ENCODE measurements at regions not wholly inside any gene's neighbourhood (a gene's known extent, or its start where the extent isn't known, plus 50 kb on each side); places are given as distances from the start of the nearest gene placed in this dataset.

DNA sequence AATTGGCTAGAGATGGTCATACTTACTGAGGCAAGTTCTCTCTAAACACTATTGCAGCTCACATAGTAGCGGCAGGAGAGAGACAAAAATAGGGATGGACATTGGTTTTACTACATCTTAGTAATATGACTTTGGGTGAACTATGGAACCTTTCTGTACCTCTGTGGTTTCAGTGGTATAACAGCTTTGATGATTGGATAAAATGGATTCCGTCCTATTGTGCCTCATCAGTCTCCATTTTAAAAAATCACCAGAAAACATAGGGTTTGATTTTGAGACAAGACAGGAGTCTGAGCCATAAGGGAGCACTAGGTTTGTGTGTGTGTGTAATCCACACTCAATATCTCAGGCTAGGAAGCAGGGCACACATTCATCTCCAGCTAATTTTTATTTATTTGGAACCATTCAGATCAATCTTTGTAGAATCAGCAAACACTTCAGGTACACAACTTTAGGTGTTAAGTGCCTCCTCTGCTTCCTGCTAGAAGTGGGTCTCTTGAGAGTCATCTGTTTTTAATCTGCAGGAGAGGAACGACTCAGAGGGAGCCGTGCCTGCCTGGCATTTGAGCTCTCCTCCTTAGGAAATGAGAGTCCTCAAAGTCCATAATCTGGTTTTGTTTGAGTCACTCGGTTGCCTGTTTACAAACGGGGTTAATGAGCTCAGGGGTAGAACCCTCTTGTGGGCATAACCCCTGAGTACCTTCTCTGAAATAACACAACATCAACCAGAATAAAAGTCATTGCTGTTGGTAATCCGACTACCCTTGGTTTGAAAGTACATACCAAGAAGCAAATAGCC is 238.5 kb upstream of the BOD1L1 start:
- no peak for TF ChIP-seq POLR2A (IDR thresholded peaks at IDR 0.05)
- TF ChIP-seq, protein P1, sequence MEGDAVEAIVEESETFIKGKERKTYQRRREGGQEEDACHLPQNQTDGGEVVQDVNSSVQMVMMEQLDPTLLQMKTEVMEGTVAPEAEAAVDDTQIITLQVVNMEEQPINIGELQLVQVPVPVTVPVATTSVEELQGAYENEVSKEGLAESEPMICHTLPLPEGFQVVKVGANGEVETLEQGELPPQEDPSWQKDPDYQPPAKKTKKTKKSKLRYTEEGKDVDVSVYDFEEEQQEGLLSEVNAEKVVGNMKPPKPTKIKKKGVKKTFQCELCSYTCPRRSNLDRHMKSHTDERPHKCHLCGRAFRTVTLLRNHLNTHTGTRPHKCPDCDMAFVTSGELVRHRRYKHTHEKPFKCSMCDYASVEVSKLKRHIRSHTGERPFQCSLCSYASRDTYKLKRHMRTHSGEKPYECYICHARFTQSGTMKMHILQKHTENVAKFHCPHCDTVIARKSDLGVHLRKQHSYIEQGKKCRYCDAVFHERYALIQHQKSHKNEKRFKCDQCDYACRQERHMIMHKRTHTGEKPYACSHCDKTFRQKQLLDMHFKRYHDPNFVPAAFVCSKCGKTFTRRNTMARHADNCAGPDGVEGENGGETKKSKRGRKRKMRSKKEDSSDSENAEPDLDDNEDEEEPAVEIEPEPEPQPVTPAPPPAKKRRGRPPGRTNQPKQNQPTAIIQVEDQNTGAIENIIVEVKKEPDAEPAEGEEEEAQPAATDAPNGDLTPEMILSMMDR (IDR thresholded peaks at IDR 0.05) = no peak

DNA sequence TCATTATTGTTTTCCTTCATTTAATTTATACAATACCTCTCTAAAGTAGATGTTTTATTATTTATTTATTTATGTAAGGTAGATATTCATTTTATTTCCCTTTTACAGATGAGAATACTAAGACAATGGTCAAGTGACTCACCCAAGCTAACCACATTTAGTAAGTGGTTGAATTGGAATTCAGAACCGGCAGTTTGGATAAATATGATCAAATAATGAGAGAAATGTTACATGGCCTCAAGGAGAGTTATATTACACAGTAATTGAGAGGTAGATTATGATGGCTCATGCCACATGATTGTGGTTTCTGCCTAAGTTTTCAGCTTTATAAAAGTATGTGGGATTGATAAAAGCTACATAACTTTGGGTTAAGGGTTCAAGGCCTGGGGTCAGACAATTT is 239.4 kb upstream of the BOD1L1 start:
- H3K9me3 ChIP-seq = no peaks in the 10 kb centered on the region
- H3K36me3 ChIP-seq = no peaks in the 10 kb centered on the region
- DNase-seq (no peak), ATAC-seq (no peak)
- TF ChIP-seq POLR2A (IDR thresholded peaks at IDR 0.05) = no peak
- TF ChIP-seq, protein P1 (IDR thresholded peaks at IDR 0.05) = no peak
- peaks cover 0 to 6% (median 0%) of the 10 kb centered on the region in 4 donors for H3K4me1 ChIP-seq
- 83% methylated on average over 1 of the region's 1 CpG for WGBS (ENCODE audit: insufficient coverage, low coverage, low lambda C conversion rate, missing lambda C conversion rate)
- H3K27me3 ChIP-seq = no peaks in the 10 kb centered on the region
- intact Hi-C loops (cut with DNase I) = no loop called here
- H3K4me3 ChIP-seq = no peak overlapping the region
- H3K27ac ChIP-seq = no peak overlapping the region

More for the DNA sequence above, 238.5 kb upstream of the BOD1L1 start:
- H3K4me1 ChIP-seq = peaks cover 0 to 6% (median 0%) of the 10 kb centered on the region in 4 donors
- peak; percentile 75 to 94 (median 82) for ATAC-seq
- intact Hi-C loops (cut with DNase I) = no loop called here
- H3K27me3 ChIP-seq = no peaks in the 10 kb centered on the region
- no peaks in the 10 kb centered on the region for H3K36me3 ChIP-seq
- WGBS (ENCODE audit: insufficient coverage, low coverage, low lambda C conversion rate, missing lambda C conversion rate) = 42% methylated on average over 7 of the region's 7 CpGs
- no peak overlapping the region for H3K27ac ChIP-seq
- no peak overlapping the region for H3K4me3 ChIP-seq
- H3K9me3 ChIP-seq = no peaks in the 10 kb centered on the region
- peak in 1 of 3 donors; percentile 20 for DNase-seq

DNA sequence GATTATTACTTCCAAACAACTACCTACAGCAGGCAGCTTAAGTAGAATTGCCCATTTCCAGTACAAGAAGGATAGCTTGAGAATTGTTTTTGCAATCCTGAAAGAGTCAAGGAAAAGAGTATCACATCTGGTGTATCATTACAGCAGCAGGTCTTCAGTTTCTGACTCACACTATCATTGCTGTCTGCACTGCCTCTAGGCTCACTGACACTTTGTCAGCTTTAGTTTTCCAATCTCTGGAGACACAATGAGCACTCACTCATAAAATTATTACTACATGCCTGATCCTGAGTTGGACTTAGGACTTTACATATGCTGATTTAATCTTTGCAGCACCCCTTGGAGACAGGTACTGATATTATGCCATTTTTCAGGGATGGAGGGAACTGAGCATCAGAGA is 244.6 kb upstream of the BOD1L1 start:
- ATAC-seq = peak in 1 of 4 donors; percentile 43
- Histone ChIP-seq H3K27ac (no peak overlapping the region), H3K4me1 (peaks cover 0 to 7% (median 0%) of the 10 kb centered on the region in 4 donors), H3K36me3 (no peaks in the 10 kb centered on the region), H3K9me3 (no peaks in the 10 kb centered on the region), H3K27me3 (no peaks in the 10 kb centered on the region), H3K4me3 (no peak overlapping the region)
- DNase-seq = no peak
- TF ChIP-seq, protein P1 (IDR thresholded peaks at IDR 0.05) = no peak
- TF ChIP-seq POLR2A (IDR thresholded peaks at IDR 0.05) = no peak
- intact Hi-C loops (cut with DNase I) = no loop called here

DNA sequence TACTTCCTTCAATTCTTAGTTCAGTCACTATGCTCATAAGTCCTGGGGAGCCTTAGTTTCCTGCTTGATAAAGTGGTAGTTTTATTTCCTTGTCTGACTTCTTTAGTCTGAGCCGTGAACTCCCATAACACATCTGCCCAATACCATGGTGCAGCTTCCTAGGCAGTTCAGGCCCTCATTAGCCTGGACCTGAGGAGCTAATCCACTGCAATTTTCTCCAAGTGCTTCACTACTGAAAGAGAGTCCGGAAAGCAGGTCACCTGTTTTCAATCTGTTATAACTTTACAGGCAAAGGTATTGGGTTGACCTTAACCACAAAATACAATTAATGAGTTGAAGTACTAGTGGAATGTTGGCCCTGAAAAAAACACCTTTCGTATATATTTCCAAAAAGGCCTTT is 245.4 kb upstream of the BOD1L1 start:
- H3K27me3 ChIP-seq = no peaks in the 10 kb centered on the region
- H3K9me3 ChIP-seq = no peaks in the 10 kb centered on the region
- H3K4me3 ChIP-seq = no peak overlapping the region
- no peaks in the 10 kb centered on the region for H3K36me3 ChIP-seq
- peaks cover 0 to 6% (median 0%) of the 10 kb centered on the region in 4 donors for H3K4me1 ChIP-seq
- no peak overlapping the region for H3K27ac ChIP-seq
- ATAC-seq = no peak
- WGBS (ENCODE audit: insufficient coverage, low coverage, low lambda C conversion rate, missing lambda C conversion rate) = 65% methylated on average over 3 of the region's 3 CpGs
- no peak for TF ChIP-seq POLR2A (IDR thresholded peaks at IDR 0.05)
- TF ChIP-seq, protein P1 (IDR thresholded peaks at IDR 0.05) = no peak
- DNase-seq = no peak
- intact Hi-C loops (cut with DNase I) = no loop called here
